ENCODE measurements at regions not wholly inside any gene's neighbourhood (a gene's known extent, or its start where the extent isn't known, plus 50 kb on each side); places are given as distances from the start of the nearest gene placed in this dataset.

DNA sequence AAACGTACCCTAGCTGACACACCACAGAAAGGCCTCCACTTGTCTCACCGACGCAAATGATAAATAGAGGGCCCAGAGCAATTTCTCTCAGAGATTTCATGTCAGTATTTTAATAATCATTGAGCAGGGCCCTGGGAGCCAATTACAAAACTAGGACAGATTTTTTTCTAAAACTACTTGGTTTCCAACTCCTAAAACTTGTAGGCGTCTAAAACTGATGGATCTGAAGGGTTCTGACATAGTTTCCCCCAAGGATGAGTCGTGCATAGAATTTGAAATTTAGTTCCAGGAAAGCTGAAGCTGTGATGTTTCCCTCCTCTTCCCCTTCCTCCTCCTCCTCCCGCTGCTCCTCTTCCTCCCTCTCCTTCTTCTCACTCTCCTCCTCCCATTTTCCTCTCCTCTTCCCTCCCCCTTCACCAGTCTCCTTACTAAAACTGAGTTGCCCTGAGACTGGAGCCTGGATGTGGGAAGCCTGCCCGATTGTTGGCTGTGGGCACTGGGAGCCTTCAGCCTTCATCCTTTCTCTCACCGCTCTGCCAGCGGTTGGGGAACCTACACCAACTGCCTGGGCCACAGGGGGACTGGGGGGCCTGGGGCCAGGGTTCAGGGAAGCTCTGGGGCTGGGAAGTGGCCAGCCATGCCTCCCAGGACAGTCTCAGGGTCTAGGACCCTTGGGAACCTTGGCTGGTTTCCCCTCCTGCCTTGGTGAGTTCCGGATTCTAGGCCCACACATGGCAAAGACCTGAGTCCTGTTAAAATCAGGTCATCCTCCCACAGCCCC is 73.9 kb upstream of the SLC6A11 start:
- TF ChIP-seq, protein P1, sequence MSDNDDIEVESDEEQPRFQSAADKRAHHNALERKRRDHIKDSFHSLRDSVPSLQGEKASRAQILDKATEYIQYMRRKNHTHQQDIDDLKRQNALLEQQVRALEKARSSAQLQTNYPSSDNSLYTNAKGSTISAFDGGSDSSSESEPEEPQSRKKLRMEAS (IDR thresholded peaks at IDR 0.05): no peak
- no peak for TF ChIP-seq RAD21 (IDR thresholded peaks at IDR 0.05; ENCODE audit: low read depth)
- no peak for TF ChIP-seq YY1 (IDR thresholded peaks at IDR 0.05; ENCODE audit: extremely low read depth, insufficient replicate concordance, low read depth, low read length)
- TF ChIP-seq, protein P2, sequence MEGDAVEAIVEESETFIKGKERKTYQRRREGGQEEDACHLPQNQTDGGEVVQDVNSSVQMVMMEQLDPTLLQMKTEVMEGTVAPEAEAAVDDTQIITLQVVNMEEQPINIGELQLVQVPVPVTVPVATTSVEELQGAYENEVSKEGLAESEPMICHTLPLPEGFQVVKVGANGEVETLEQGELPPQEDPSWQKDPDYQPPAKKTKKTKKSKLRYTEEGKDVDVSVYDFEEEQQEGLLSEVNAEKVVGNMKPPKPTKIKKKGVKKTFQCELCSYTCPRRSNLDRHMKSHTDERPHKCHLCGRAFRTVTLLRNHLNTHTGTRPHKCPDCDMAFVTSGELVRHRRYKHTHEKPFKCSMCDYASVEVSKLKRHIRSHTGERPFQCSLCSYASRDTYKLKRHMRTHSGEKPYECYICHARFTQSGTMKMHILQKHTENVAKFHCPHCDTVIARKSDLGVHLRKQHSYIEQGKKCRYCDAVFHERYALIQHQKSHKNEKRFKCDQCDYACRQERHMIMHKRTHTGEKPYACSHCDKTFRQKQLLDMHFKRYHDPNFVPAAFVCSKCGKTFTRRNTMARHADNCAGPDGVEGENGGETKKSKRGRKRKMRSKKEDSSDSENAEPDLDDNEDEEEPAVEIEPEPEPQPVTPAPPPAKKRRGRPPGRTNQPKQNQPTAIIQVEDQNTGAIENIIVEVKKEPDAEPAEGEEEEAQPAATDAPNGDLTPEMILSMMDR (IDR thresholded peaks at IDR 0.05 in 2 of 3, conservative IDR thresholded peaks at IDR 0.05 in 1 of 3; ENCODE audit: borderline replicate concordance in 1 of 3, insufficient read depth in 1 of 3, low read depth in 2 of 3, low read length in 2 of 3): no peak
- TF ChIP-seq CEBPB (IDR thresholded peaks at IDR 0.05; ENCODE audit: low read depth): no peak
- no peak for TF ChIP-seq SRF (IDR thresholded peaks at IDR 0.05; ENCODE audit: low read depth)
- TF ChIP-seq, protein P3, sequence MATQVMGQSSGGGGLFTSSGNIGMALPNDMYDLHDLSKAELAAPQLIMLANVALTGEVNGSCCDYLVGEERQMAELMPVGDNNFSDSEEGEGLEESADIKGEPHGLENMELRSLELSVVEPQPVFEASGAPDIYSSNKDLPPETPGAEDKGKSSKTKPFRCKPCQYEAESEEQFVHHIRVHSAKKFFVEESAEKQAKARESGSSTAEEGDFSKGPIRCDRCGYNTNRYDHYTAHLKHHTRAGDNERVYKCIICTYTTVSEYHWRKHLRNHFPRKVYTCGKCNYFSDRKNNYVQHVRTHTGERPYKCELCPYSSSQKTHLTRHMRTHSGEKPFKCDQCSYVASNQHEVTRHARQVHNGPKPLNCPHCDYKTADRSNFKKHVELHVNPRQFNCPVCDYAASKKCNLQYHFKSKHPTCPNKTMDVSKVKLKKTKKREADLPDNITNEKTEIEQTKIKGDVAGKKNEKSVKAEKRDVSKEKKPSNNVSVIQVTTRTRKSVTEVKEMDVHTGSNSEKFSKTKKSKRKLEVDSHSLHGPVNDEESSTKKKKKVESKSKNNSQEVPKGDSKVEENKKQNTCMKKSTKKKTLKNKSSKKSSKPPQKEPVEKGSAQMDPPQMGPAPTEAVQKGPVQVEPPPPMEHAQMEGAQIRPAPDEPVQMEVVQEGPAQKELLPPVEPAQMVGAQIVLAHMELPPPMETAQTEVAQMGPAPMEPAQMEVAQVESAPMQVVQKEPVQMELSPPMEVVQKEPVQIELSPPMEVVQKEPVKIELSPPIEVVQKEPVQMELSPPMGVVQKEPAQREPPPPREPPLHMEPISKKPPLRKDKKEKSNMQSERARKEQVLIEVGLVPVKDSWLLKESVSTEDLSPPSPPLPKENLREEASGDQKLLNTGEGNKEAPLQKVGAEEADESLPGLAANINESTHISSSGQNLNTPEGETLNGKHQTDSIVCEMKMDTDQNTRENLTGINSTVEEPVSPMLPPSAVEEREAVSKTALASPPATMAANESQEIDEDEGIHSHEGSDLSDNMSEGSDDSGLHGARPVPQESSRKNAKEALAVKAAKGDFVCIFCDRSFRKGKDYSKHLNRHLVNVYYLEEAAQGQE (IDR thresholded peaks at IDR 0.05; ENCODE audit: low read depth): no peak
- TF ChIP-seq EGR1 (IDR thresholded peaks at IDR 0.05; ENCODE audit: low read depth): no peak

All from HCT116 (cell line).